ENCODE measurements at regions not wholly inside any gene's neighbourhood (a gene's known extent, or its start where the extent isn't known, plus 50 kb on each side); places are given as distances from the start of the nearest gene placed in this dataset.

GRCh38 chrX:39519030-39519488 is 578.7 kb downstream of the BCOR start:
- TF ChIP-seq ZBTB7A (IDR thresholded peaks at IDR 0.05; ENCODE audit: low read depth) (no peak), TAF1 (IDR thresholded peaks at IDR 0.05; ENCODE audit: low read depth) (no peak), EGR1 (IDR thresholded peaks at IDR 0.05) (no peak), EP300 (IDR thresholded peaks at IDR 0.05; ENCODE audit: borderline replicate concordance) (no peak), TEAD4 (IDR thresholded peaks at IDR 0.05) (no peak), MAX (IDR thresholded peaks at IDR 0.05) (no peak), TCF12 (IDR thresholded peaks at IDR 0.05; ENCODE audit: low read depth) (no peak), USF1 (IDR thresholded peaks at IDR 0.05) (no peak), YY1 (IDR thresholded peaks at IDR 0.05; ENCODE audit: low read depth) (no peak), CREB1 (IDR thresholded peaks at IDR 0.05; ENCODE audit: low read depth) (no peak), CEBPB (IDR thresholded peaks at IDR 0.05) (no peak)
- TF ChIP-seq, protein P1, sequence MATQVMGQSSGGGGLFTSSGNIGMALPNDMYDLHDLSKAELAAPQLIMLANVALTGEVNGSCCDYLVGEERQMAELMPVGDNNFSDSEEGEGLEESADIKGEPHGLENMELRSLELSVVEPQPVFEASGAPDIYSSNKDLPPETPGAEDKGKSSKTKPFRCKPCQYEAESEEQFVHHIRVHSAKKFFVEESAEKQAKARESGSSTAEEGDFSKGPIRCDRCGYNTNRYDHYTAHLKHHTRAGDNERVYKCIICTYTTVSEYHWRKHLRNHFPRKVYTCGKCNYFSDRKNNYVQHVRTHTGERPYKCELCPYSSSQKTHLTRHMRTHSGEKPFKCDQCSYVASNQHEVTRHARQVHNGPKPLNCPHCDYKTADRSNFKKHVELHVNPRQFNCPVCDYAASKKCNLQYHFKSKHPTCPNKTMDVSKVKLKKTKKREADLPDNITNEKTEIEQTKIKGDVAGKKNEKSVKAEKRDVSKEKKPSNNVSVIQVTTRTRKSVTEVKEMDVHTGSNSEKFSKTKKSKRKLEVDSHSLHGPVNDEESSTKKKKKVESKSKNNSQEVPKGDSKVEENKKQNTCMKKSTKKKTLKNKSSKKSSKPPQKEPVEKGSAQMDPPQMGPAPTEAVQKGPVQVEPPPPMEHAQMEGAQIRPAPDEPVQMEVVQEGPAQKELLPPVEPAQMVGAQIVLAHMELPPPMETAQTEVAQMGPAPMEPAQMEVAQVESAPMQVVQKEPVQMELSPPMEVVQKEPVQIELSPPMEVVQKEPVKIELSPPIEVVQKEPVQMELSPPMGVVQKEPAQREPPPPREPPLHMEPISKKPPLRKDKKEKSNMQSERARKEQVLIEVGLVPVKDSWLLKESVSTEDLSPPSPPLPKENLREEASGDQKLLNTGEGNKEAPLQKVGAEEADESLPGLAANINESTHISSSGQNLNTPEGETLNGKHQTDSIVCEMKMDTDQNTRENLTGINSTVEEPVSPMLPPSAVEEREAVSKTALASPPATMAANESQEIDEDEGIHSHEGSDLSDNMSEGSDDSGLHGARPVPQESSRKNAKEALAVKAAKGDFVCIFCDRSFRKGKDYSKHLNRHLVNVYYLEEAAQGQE (IDR thresholded peaks at IDR 0.05; ENCODE audit: low read depth) = no peak

Measured in Ishikawa (cell line).